Suppressor macrophage treated with lipopolysaccharide for 4 hours (primary cell): ENCODE measurements at regions not wholly inside any gene's neighbourhood (a gene's known extent, or its start where the extent isn't known, plus 50 kb on each side); places are given as distances from the start of the nearest gene placed in this dataset.
A peak's percentile ranks its signal among the peaks of the same experiment; 100 is the strongest.

ENCODE experiments used
- DNase-seq: peaks from one replicate; pipeline ENCODE4 v3.0.0-alpha.2; 2020

GRCh38 chr17:54745862-54746261, 154.8 kb upstream of the TOM1L1 start:
- DNase-seq, result no peak

GRCh38 chr17:54749157-54749556, 151.5 kb upstream of the TOM1L1 start:
- DNase-seq, result no peak

GRCh38 chr17:54754560-54754959, 146.1 kb upstream of the TOM1L1 start:
- no peak for DNase-seq

GRCh38 chr17:54760836-54761235, 139.8 kb upstream of the TOM1L1 start:
- no peak for DNase-seq

- no peak for DNase-seq
Observed at GRCh38 chr17:54770836-54771235, 129.8 kb upstream of the TOM1L1 start.

- DNase-seq, result no peak
Observed at GRCh38 chr17:54771409-54771915, 129.2 kb upstream of the TOM1L1 start.

GRCh38 chr17:54780238-54780637, 120.4 kb upstream of the TOM1L1 start:
- DNase-seq, result no peak

- DNase-seq, result no peak
Observed at GRCh38 chr17:54781389-54781788, 119.3 kb upstream of the TOM1L1 start.

- no peak for DNase-seq
Observed at GRCh38 chr17:54784305-54784704, 116.3 kb upstream of the TOM1L1 start.

- no peak for DNase-seq
Observed at GRCh38 chr17:54785643-54786268, 114.9 kb upstream of the TOM1L1 start.

GRCh38 chr17:54789101-54789880, 111.4 kb upstream of the TOM1L1 start:
- DNase-seq, result no peak

- DNase-seq, result no peak
Observed at GRCh38 chr17:54793271-54793670, 107.4 kb upstream of the TOM1L1 start.

- peak; percentile 40 for DNase-seq
Observed at GRCh38 chr17:54795046-54795445, 105.6 kb upstream of the TOM1L1 start.

GRCh38 chr17:54807331-54807730, 93.3 kb upstream of the TOM1L1 start:
- DNase-seq, result no peak

GRCh38 chr17:54813896-54814295, 86.8 kb upstream of the TOM1L1 start:
- no peak for DNase-seq

GRCh38 chr17:54814371-54814770, 86.3 kb upstream of the TOM1L1 start:
- no peak for DNase-seq

- no peak for DNase-seq
Observed at GRCh38 chr17:54834086-54834485, 66.6 kb upstream of the TOM1L1 start.

- no peak for DNase-seq
Observed at GRCh38 chr17:54835015-54835414, 65.6 kb upstream of the TOM1L1 start.

GRCh38 chr17:54836723-54837462, 63.8 kb upstream of the TOM1L1 start:
- DNase-seq, result no peak

- DNase-seq, result no peak
Observed at GRCh38 chr17:54838651-54839421, 61.8 kb upstream of the TOM1L1 start.

- DNase-seq, result no peak
Observed at GRCh38 chr17:54839447-54839846, 61.2 kb upstream of the TOM1L1 start.

- no peak for DNase-seq
Observed at GRCh38 chr17:54840885-54841591, 59.6 kb upstream of the TOM1L1 start.
